HS-5 (cell line): ENCODE measurements at regions not wholly inside any gene's neighbourhood (a gene's known extent, or its start where the extent isn't known, plus 50 kb on each side); places are given as distances from the start of the nearest gene placed in this dataset.

Source experiments
- DNase-seq: peaks from one replicate; pipeline ENCODE4 v3.0.0-alpha.2; 2012; ENCODE audit warnings: low read depth

DNA sequence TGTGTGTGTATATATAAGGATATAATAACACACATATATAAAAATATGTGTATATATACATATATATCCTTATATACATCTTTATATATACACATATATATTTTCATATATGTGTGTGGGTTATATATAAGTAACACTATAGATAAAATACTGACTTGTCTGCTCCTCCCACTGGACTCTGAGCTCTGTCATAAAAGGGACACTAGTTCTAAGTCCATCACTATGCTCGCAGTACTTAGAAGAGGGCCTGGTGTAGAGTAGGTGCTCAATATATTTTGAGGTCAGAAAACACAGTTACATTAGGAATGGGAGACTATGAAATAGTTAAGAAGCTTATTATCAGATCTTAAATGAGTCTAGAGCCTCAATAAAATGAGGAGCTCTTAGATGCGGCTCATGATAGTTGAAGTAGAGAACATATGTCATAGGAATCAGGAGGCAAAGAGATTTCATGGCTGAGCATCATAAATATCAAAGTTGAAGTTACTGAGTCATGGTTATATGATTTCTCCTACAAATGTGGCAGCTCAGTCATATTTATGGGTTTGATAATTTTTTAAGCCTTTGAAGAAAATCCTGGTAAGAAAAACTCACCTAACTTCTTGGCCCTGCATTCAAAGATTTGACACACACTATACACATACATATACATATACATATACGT, 371.2 kb upstream of the THBS1 start:
- no peak for DNase-seq

DNA sequence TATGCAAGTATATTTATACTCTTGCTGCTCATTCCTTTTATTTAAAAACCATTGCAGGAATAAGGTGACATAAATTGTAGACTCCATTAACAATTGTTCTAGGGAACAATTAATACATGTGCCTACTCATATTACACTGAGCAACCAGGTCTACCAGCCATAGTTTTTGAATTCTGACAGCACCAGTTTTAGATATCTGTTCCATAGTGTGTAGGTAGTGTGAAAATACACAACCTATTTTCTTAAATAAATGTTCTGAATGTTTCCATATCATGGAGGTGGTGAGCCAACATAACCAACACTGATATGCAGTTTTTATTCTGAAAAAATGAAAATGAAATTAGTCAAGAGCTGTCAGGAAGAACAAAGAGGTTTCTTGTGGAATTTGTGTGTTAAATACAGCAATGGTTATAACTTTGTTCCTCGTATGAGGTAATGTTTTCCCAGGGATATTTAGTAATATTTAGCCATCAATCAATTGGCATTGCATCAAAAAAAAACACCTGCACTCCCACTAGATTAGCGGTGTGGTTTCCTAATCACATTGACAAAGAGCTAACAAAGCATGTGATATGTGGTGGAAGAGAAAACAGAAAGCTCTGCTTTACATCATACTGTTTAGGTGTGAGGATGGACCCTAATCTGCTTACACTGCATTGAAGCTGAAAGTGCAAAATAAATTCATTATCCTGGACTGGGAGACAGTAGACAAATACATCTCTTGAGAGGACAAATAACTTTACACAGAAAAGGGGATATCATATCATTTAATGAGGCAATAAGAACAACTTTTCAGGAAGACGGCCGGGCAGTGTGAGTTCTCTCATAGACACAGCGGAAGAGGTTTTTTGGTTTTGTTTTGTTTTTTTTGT, 369.5 kb upstream of the THBS1 start:
- no peak for DNase-seq

GRCh38 chr15:39213385-39213840, 367.5 kb upstream of the THBS1 start:
- DNase-seq, result peak; percentile 93

DNA sequence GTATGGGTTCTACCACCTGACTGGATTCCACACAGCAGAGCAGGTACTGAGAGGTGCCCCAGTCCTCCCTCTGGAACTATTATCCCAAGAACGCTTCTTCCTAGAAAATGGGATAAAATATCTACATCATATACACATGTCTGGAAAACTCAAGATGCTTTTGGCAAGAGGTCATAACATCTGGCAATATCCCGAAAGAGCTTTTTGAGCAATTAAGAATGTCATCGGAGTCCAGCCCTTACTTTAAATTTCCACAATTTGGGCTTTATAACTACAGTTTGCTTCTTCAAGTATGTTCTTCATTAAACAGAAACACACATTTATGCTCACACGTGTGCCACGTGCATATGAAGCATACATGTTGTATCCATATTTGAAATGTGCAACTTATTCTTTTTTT, 365.9 kb upstream of the THBS1 start:
- no peak for DNase-seq

- no peak for DNase-seq
These were observed 364.1 kb upstream of the THBS1 start for GRCh38 chr15:39216816-39217215.

GRCh38 chr15:39219608-39220007, 361.3 kb upstream of the THBS1 start:
- DNase-seq, result no peak

DNA sequence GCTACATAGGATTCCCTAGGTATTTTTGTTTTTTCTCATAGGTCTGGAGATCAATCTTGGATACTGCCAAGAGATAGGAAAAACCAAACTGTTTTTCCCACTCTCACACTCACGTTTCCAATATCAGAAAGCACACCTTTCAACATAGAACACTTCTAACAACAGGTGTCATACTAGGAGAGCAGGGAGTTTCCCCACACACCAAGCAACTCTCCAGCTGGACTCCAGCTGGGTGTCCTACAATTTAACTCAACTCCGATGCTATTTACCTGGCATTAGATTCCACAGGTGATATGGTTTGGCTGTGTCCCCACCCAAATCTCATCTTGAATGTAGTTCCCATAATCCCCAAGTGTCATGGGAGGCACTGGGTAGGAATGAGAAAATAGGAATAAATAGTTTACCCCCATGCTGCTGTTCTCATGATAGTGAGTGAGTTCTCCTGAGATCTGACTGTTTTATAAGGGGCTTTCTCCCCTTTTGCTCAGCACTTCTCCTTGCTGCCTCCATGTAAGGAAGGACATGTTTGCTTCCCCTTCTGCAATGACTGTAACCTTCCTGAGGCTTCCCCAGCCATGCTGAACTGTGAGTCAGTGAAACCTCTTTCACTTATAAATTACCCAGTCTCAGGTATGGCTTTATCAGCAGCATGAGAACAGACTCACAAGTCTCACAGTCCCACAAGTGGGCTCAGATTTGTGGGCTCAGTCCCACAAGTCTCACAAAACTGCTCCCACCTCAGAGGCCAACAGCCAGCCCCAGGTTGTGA, 354.5 kb upstream of the THBS1 start:
- DNase-seq, result no peak

- DNase-seq, result no peak
These were observed 353.9 kb upstream of the THBS1 start for GRCh38 chr15:39227001-39227400.

GRCh38 chr15:39228889-39229288, 352.0 kb upstream of the THBS1 start:
- no peak for DNase-seq

- no peak for DNase-seq
These were observed 350.5 kb upstream of the THBS1 start for GRCh38 chr15:39230205-39230907.

GRCh38 chr15:39230908-39231285, 350.0 kb upstream of the THBS1 start:
- no peak for DNase-seq

DNA sequence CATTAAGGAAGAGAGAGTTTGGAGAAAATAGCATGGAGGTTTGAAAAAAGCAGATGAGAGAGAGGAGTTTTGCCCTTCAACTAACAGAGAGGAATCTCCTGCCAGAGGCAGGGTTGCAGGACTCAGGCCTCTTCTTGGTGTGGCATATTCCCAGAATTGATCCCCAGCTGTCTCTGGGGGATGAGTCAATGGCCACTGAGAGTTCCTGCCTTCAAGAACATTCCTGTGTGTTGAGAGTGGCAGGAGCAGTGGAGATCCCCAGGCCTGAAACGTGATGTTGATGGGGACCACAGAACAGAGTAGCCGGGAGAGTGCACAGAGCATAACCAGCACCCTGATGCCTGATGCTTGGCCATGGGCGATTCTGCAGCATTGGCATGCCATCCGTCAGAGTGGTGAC, 348.4 kb upstream of the THBS1 start:
- peak; percentile 79 for DNase-seq

DNA sequence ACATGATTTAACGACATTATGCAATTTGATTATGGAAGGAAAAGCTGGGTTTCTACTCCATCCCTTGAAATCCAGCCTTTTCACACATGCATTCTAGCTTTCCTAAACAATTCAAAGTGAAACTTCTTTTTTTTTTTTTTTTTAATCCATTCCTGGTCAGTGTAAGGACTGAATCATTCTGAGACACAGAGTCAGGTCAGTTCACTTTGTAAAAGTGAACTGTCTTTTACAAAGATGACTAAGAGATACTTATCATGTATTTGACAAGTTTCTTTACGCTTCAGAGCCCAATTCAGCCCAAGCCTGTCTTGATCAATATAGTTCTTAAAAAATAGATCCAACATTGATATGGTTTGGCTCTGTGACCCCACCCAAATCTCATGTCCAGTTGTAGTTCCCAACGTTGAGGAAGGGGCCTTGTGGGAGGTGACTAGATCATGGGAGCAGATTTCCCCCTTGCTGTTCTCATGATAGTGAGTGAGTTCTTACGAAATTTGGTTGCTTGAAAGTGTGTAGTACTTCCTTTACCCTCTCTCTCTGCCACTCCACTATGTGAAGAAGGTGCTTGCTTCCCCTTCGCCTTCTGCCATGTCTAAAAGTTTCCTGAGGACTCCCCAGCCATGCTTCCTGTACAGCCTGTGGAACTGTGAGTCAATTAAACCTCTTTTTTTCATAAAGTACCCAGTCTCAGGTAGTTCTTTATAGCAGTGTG, 345.6 kb upstream of the THBS1 start:
- no peak for DNase-seq

DNA sequence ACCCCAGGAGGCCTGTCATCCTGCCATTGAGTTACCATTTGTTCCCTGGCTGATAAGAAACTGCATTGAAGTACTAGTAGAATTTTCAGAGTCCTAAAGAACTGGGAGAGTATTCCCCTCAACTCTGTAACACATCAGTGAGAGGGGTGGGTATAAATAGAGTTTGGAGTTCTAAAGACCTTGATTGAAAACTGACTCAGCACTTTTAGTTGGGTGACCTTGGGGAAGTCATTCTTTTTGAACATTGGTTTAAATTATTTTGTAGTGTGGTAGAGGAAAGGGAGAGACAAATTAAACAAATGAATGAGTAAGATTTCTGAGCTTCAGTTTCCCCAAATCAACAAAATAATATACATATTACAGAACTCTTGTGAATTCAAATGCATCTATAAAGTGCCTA, 344.5 kb upstream of the THBS1 start:
- DNase-seq, result no peak

DNA sequence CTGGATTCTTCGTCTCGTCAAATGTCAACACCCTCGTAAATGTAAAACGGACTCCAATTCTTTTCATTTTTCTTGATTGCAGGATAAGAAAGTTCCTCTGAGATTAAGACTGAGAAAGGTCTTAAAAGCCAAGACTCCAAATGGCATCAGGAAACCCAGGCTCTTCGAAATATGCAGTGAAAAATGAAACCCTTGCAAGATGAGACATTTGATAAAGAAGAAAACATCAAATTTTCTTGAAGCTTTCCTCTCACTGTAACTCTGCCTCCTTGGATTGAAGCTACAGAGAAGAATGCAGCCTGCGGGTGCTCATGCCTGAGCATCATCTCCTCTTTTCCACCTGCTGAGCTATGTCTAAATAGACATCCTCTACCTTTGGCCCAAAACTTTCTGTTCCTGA, 342.4 kb upstream of the THBS1 start:
- no peak for DNase-seq

DNA sequence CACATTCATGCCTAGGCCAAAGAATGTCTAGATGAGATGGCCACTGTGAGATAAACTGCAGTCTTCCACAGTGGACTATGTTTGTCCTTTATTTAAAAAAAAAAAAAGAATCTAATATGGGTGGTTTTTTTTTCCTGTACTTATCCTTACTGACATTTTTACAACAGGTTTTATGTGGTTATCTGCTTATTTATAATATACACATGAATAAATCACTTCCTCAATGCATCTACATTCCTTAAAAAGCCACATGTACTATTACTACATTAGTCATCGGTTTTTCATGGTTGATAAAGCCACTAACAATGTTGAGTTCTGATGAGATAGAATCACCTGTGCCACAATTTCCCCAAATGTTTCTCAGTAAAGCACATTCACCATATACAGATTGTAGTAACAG, 341.3 kb upstream of the THBS1 start:
- DNase-seq, result no peak

- no peak for DNase-seq
These were observed 338.5 kb upstream of the THBS1 start for GRCh38 chr15:39242345-39242744.

- DNase-seq, result no peak
These were observed 337.5 kb upstream of the THBS1 start for GRCh38 chr15:39243396-39243795.

GRCh38 chr15:39244776-39245175, 336.1 kb upstream of the THBS1 start:
- no peak for DNase-seq

- DNase-seq, result no peak
These were observed 334.4 kb upstream of the THBS1 start for GRCh38 chr15:39246523-39246922.

DNA sequence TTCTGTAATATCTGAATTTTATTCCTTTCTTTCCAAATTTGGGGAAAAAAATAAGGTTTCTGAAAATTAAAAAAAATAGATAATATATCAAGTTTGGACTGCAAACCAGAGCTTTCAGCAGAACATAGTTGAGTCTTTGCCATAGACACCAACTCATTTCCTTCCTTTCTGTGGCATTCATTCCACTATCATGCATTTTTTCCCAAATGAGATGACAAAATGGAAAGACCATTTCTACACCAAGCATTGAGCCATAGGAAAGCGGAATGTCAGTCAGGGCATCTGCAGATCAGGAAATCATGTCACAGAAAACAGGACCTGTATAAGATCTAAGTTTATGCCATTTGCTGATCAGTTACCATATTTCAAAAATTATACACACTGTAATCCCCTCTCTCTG, 333.3 kb upstream of the THBS1 start:
- DNase-seq, result no peak

DNA sequence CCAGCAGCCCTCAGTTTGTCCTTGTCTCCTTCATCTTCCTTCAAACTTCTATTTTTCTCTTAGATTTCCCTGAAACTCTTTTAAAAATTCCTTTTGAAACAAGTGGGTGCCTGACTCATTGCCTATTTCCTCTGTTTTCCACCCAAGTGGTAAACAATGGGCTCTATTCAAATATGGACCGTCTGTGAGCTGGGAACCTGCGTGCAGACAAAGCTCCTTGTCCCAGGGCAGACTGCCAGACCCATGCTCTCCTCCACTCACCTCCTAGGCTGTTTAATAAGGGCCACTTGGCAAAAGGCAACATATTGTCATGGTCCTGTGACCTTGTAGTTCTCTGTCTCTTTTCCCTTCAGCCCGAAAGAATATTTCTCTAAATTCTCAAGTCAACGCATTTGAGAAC, 332.7 kb upstream of the THBS1 start:
- no peak for DNase-seq
